Ovary (tissue), 7 donors: ENCODE measurements at regions not wholly inside any gene's neighbourhood (a gene's known extent, or its start where the extent isn't known, plus 50 kb on each side); places are given as distances from the start of the nearest gene placed in this dataset.

ENCODE experiments used
- DNase-seq, 5 donors: peaks; one replicate each; pipeline ENCODE4 v3.0.0-alpha.2; 2019 to 2020
- H3K27ac ChIP-seq, 2 donors: fragments of 200-600 bp; one replicate each; pipeline versions ENCODE4 v1.5.1 to v1.8.0; 2019 to 2022
- H3K27me3 ChIP-seq: fragments of 200-600 bp; one replicate; pipeline ENCODE4 v1.8.0; 2022
- H3K36me3 ChIP-seq: fragments of 200-600 bp; sonication (generic); one replicate; pipeline ENCODE4 v1.5.1; 2019
- H3K4me1 ChIP-seq: one replicate; pipeline ENCODE4 v1.8.1; 2013; ENCODE audit warnings: mild to moderate bottlenecking, moderate library complexity; ENCODE audit not compliant: insufficient read depth
- H3K4me3 ChIP-seq: fragments of 200-600 bp; sonication (generic); one replicate; pipeline ENCODE4 v1.5.1; 2017
- H3K9me3 ChIP-seq, 2 donors: fragments of 200-600 bp in 1 of 2; sonication (generic) in 1 of 2; one replicate each; pipeline versions ENCODE4 v1.5.1 to v1.8.1; 2013 to 2019; ENCODE audit warnings: mild to moderate bottlenecking in 1 of 2, moderate library complexity in 1 of 2
- EP300 ChIP-seq: sonication (generic); formaldehyde crosslinking; IDR thresholded peaks from one replicate; pipeline ENCODE4 v1.6.1; 2017; ENCODE audit warnings: antibody characterized with exemption
- POLR2A ChIP-seq: fragments of 450-650 bp; IDR thresholded peaks from one replicate; pipeline ENCODE4 v1.6.1; 2017; ENCODE audit warnings: antibody characterized with exemption, mild to moderate bottlenecking, moderate library complexity
- WGBS, 3 donors: extraction: QIAGEN DNeasy Blood & Tissue Kit in 1 of 3; methylation state at CpG; one replicate each; pipeline versions ENCODE4 v1.1.5 to v1.1.7; 2013 to 2017; 5-methylcytosine and 5-hydroxymethylcytosine counted together
- intact Hi-C, 4 donors: fragments of 100-400 bp; cut with DNase I; formaldehyde crosslinking; loops; one replicate each; pipeline versions ENCODE4 v1.11.0 to v1.15.1; 2022 to 2023
- TF ChIP-seq, protein P1 (sequence below), 3 donors: fragments of 450-650 bp in 2 of 3; fragments of 200-600 bp in 1 of 3; IDR thresholded peaks; one replicate each; pipeline versions ENCODE4 v1.5.1 to v1.8.0; 2016 to 2022; ENCODE audit warnings: antibody characterized with exemption in 3 of 3, mild to moderate bottlenecking in 1 of 3
- donor health status: DM: no; HTN: no; CAD: no; lungs with moderate emphysema.
- donor health status: DM: no; HTN: no; CAD: no.
- donor health status: Bipolar disorder and iron deficiency.
- donor health status: DM: no; HTN: no; CAD: no.
- donor health status: DM: yes; HTN: yes; CAD: no.

- TF ChIP-seq POLR2A, result no peak
- TF ChIP-seq, protein P1, sequence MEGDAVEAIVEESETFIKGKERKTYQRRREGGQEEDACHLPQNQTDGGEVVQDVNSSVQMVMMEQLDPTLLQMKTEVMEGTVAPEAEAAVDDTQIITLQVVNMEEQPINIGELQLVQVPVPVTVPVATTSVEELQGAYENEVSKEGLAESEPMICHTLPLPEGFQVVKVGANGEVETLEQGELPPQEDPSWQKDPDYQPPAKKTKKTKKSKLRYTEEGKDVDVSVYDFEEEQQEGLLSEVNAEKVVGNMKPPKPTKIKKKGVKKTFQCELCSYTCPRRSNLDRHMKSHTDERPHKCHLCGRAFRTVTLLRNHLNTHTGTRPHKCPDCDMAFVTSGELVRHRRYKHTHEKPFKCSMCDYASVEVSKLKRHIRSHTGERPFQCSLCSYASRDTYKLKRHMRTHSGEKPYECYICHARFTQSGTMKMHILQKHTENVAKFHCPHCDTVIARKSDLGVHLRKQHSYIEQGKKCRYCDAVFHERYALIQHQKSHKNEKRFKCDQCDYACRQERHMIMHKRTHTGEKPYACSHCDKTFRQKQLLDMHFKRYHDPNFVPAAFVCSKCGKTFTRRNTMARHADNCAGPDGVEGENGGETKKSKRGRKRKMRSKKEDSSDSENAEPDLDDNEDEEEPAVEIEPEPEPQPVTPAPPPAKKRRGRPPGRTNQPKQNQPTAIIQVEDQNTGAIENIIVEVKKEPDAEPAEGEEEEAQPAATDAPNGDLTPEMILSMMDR (IDR thresholded peaks at IDR 0.05), result no peak
- no peak for TF ChIP-seq EP300
- Histone ChIP-seq H3K9me3 (no peaks in the 10 kb centered on the region), H3K4me3 (no peak overlapping the region), H3K36me3 (no peaks in the 10 kb centered on the region), H3K4me1 (no peaks in the 10 kb centered on the region), H3K27ac (no peak overlapping the region), H3K27me3 (no peaks in the 10 kb centered on the region)
- intact Hi-C loops, result no loop called here
- WGBS, 3 donors, result 18 to 28% (median 21%) methylated on average over 1 of the region's 1 CpG
- DNase-seq, result no peak
These were observed 309.1 kb upstream of the NAV3 start for GRCh38 chr12:77521508-77522115.

- Histone ChIP-seq H3K36me3 (no peaks in the 10 kb centered on the region), H3K4me1 (no peaks in the 10 kb centered on the region), H3K27ac (no peak overlapping the region), H3K27me3 (no peaks in the 10 kb centered on the region), H3K9me3 (no peaks in the 10 kb centered on the region), H3K4me3 (no peak overlapping the region)
- intact Hi-C loops, result no loop called here
- DNase-seq, result no peak
- TF ChIP-seq, protein P1 (IDR thresholded peaks at IDR 0.05), result no peak
- TF ChIP-seq POLR2A (no peak), EP300 (no peak)
- WGBS, 3 donors, result 64 to 75% (median 65%) methylated on average over 3 of the region's 3 CpGs
These were observed 316.2 kb upstream of the NAV3 start for GRCh38 chr12:77514511-77514910.

DNA sequence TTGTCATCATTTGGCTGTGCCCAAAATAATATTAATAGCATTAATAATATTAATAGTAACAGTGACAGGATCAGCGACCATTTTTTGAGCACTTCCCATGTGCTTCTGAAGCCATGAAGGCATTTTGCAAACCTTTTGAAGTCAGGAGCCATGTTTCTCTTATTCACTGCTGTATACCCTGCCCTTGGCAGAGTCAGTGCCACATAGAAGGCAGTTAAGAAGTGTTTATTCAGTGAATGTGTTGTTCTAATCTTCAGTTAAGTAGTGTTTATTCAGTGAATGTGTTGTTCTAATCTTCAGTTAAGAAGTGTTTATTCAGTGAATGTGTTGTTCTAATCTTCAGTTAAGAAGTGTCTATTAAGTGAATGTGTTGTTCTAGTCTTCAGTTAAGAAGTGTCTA, 319.7 kb upstream of the NAV3 start:
- intact Hi-C loops, result no loop called here
- 85 to 94% (median 89%) methylated on average over 1 of the region's 1 CpG for WGBS, 3 donors
- TF ChIP-seq POLR2A, result no peak

GRCh38 chr12:77504466-77504865, 326.2 kb upstream of the NAV3 start:
- Histone ChIP-seq H3K9me3 (no peaks in the 10 kb centered on the region), H3K4me3 (no peak overlapping the region), H3K27ac (no peak overlapping the region), H3K27me3 (no peaks in the 10 kb centered on the region), H3K4me1 (no peaks in the 10 kb centered on the region), H3K36me3 (no peaks in the 10 kb centered on the region)
- DNase-seq, result no peak
- intact Hi-C loops, result no loop called here
- TF ChIP-seq EP300 (no peak), POLR2A (no peak)
- TF ChIP-seq, protein P1 (IDR thresholded peaks at IDR 0.05), result no peak
- WGBS, 3 donors, result 68 to 83% (median 74%) methylated on average over 4 of the region's 4 CpGs

More for the DNA sequence above, 319.7 kb upstream of the NAV3 start:
- Histone ChIP-seq H3K4me3 (no peak overlapping the region), H3K27me3 (no peaks in the 10 kb centered on the region), H3K4me1 (no peaks in the 10 kb centered on the region), H3K9me3 (no peaks in the 10 kb centered on the region), H3K27ac (no peak overlapping the region), H3K36me3 (no peaks in the 10 kb centered on the region)
- no peak for DNase-seq

GRCh38 chr12:77500089-77500488, 330.6 kb upstream of the NAV3 start:
- Histone ChIP-seq H3K27ac (no peak overlapping the region), H3K36me3 (no peaks in the 10 kb centered on the region), H3K4me3 (no peak overlapping the region), H3K27me3 (no peaks in the 10 kb centered on the region), H3K9me3 (no peaks in the 10 kb centered on the region), H3K4me1 (no peaks in the 10 kb centered on the region)
- intact Hi-C loops, result no loop called here
- TF ChIP-seq EP300 (no peak), POLR2A (no peak)
- TF ChIP-seq, protein P1 (IDR thresholded peaks at IDR 0.05), result no peak
- DNase-seq, result no peak
